HepG2 (cell line): ENCODE measurements at regions not wholly inside any gene's neighbourhood (a gene's known extent, or its start where the extent isn't known, plus 50 kb on each side); places are given as distances from the start of the nearest gene placed in this dataset.

ENCODE experiments used
- ATAC-seq: fragments of 200-7000 bp; cut with Tn5 transposase; 3 replicates; pipeline ENCODE4 v1.9.1; 2020; ENCODE audit warnings: mild to moderate bottlenecking, moderate library complexity
- BruUV-seq: library from RNA; stranded (reverse); fragments of 400-500 nt; replicated peaks from 2 replicates; lab custom pipeline; 2021; lab: Mats Ljungman, UMichigan
- CTCF ChIA-PET: fragments of 300-600 bp; formaldehyde crosslinking; extraction: SDS; loops from one replicate; lab custom pipeline; 2021; ENCODE audit warnings: low total read pairs, inconsistent platforms, low intra/inter-chr PET ratio; lab: Yijun Ruan, JAX
- POLR2A ChIA-PET: fragments of 350-600 bp; sonication (Branson Sonifier 250); formaldehyde crosslinking; loops from one replicate; lab custom pipeline; 2020; ENCODE audit warnings: antibody characterized with exemption, inconsistent platforms; lab: Yijun Ruan, JAX
- DNase-seq: peaks from one replicate; pipeline ENCODE4 v3.0.0-alpha.2; 2015; ENCODE audit warnings: low spot score
- FAIRE-seq: peaks from 3 replicates; lab custom pipeline; 2011; peaks lifted over from hg19 to GRCh38; lab: Jason Lieb, UNC
- H2AFZ ChIP-seq: one replicate; pipeline ENCODE4 v1.6.1; 2011; ENCODE audit warnings: low read length, inconsistent platforms
- H3K27ac ChIP-seq: fragments of 300-600 bp; 3 replicates; pipeline ENCODE4 v1.8.0; 2011; ENCODE audit warnings: mixed run types, mild to moderate bottlenecking, mixed read lengths, low read length, inconsistent platforms; ENCODE audit not compliant: insufficient read depth; ENCODE audit errors: extremely low read length
- H3K27me3 ChIP-seq, 2 experiments: fragments of 200-600 bp in 1 of 2; 2 replicates in 1 of 2; 3 replicates in 1 of 2; pipeline versions ENCODE4 v1.6.0 to v1.8.0; 2011; ENCODE audit warnings: low read length in 2 of 2, mild to moderate bottlenecking in 2 of 2, moderate library complexity in 2 of 2, inconsistent platforms in 1 of 2; ENCODE audit not compliant: insufficient read depth in 2 of 2, control insufficient read depth in 1 of 2
- H3K36me3 ChIP-seq, 2 experiments: fragments of 200-600 bp in 1 of 2; replicated peaks in 1 of 2; 2 replicates in 1 of 2; 3 replicates in 1 of 2; pipeline versions ENCODE4 v1.5.1 to v1.8.0; 2011; ENCODE audit warnings: low read length in 2 of 2, inconsistent platforms in 1 of 2; ENCODE audit not compliant: insufficient read depth in 2 of 2, control insufficient read depth in 1 of 2
- H3K4me1 ChIP-seq: 2 replicates; pipeline ENCODE4 v1.5.1; 2012; ENCODE audit warnings: low read length, inconsistent platforms; ENCODE audit not compliant: insufficient read depth
- H3K4me2 ChIP-seq: 2 replicates; pipeline ENCODE4 v1.6.0; 2011; ENCODE audit warnings: low read depth, low read length, inconsistent platforms
- H3K4me3 ChIP-seq, 3 experiments: fragments of 200-600 bp in 1 of 3; sonication (generic), shearing (Covaris generic) in 1 of 3; replicated peaks in 1 of 3; 2 replicates each; pipeline ENCODE4 v1.5.1; 2011 to 2016; ENCODE audit warnings: low read length in 3 of 3, inconsistent platforms in 2 of 3, low read depth in 2 of 3, mild to moderate bottlenecking in 2 of 3, control low read depth in 1 of 3, mixed read lengths in 1 of 3; ENCODE audit not compliant: insufficient read depth in 1 of 3
- H3K79me2 ChIP-seq: one replicate; pipeline ENCODE4 v1.6.1; 2011; ENCODE audit warnings: low read length, inconsistent platforms; ENCODE audit not compliant: insufficient read depth
- H3K9ac ChIP-seq: 2 replicates; pipeline ENCODE4 v1.6.0; 2011; ENCODE audit warnings: mild to moderate bottlenecking, low read depth, low read length, inconsistent platforms; ENCODE audit not compliant: insufficient read depth
- H3K9me3 ChIP-seq: 2 replicates; pipeline ENCODE4 v1.5.1; 2012; ENCODE audit warnings: mild to moderate bottlenecking, low read length
- H4K20me1 ChIP-seq: 2 replicates; pipeline ENCODE4 v1.6.0; 2011; ENCODE audit warnings: inconsistent platforms, mild to moderate bottlenecking, low read length, moderate library complexity; ENCODE audit not compliant: insufficient read depth
- ELF1 ChIP-seq: sonication (generic); formaldehyde crosslinking; IDR thresholded peaks from 2 replicates; pipeline ENCODE4 v1.4.0; 2020; ENCODE audit warnings: missing genetic modification reagents
- PPARG ChIP-seq: conservative IDR thresholded peaks from 2 replicates; pipeline ENCODE4 v1.6.1; 2016; ENCODE audit warnings: missing biosample characterization, missing genetic modification reagents
- WGBS: methylation state at CpG from one replicate; pipeline ENCODE4 v1.1.6; 2017; ENCODE audit warnings: low lambda C conversion rate; 5-methylcytosine and 5-hydroxymethylcytosine counted together
- in situ Hi-C: cut with HindIII; loops from 2 replicates; pipeline ENCODE4 v1.10.0; 2017; ENCODE audit warnings: low pct_unique_long_range_greater_than_20kb; ENCODE audit not compliant: extremely low pct_ligation_motif_present
- intact Hi-C: fragments of 100-400 bp; cut with micrococcal nuclease; formaldehyde crosslinking; loops from one replicate; pipeline ENCODE4 v1.10.0; 2022; ENCODE audit not compliant: unreplicated experiment
- TF ChIP-seq, protein P1 (sequence below): sonication (generic); formaldehyde crosslinking; IDR thresholded peaks from 2 replicates; pipeline ENCODE4 v1.8.0; 2022; ENCODE audit warnings: low read depth, missing genetic modification reagents
- TF ChIP-seq, protein P2 (sequence below): sonication (generic); formaldehyde crosslinking; IDR thresholded peaks from 2 replicates; pipeline ENCODE4 v1.5.0; 2020; ENCODE audit warnings: mild to moderate bottlenecking, missing genetic modification reagents, moderate library complexity

DNA sequence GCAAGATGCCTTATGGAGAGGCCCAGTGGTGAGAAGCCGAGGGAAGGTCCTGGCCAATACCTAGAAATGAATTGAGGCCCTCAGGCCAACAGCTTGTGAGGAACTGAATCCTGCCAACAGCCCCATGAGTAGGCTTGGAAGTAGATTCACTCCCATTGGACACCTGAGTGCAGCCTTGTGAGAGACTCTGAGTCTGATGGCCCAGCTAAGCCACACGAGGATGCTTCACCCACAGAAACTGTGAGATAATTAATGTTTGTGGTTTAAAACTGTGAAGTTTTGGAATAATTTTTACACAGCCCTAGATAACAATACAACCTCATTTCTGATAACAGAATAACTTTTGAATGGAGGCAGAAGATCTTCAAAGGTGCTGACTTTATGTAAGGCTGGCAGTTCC lies 65.9 kb upstream of the DAP start (continued):
- TF ChIP-seq, protein P1, sequence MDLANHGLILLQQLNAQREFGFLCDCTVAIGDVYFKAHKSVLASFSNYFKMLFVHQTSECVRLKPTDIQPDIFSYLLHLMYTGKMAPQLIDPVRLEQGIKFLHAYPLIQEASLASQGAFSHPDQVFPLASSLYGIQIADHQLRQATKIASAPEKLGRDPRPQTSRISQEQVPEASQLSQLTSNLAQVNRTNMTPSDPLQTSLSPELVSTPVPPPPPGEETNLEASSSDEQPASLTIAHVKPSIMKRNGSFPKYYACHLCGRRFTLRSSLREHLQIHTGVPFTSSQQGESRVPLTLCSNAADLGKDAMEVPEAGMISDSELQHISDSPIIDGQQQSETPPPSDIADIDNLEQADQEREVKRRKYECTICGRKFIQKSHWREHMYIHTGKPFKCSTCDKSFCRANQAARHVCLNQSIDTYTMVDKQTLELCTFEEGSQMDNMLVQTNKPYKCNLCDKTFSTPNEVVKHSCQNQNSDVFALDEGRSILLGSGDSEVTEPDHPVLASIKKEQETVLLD (CRISPR knock-in tag) = no peak
- TF ChIP-seq ELF1 = no peak

DNA sequence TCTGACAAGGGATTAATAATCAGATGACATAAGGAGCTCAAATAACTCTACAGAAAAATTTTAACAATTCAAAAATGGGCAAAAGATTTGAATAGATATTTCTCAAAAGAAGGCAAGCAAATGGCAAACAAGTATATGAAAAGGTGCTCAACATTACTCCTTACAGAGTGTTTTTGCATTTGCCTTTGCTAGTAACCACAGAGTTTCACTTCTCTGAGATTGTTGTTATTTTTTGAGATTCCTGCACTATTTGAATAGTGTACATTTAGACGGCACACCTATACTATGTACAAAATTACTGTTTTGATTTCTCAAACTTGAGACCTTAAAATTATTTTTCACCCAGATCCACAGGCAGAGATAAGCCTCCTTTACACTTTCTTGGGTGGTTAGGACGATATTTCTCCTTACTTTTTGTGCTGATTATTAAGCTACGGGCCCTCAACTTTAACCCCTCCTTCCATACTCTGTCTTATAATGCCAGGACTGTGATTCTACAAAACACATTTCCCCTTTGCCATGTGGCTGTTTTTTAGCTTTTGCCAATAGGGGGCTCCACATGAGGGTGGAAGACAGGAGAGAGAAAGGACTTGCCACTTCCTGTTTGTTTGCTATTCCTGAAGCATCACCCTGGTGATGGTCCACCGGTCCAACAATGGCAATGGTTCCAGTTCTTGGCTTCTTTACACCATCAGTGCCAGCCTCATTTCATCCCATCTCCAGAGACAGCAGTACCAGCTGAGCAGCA lies 65.0 kb upstream of the DAP start:
- no peaks in the 10 kb centered on the region for H3K36me3 ChIP-seq
- intact Hi-C loops (no loop called here), in situ Hi-C loops (no loop called here)
- FAIRE-seq = no peak
- no TSS peak for BruUV-seq
- ATAC-seq = no peak
- no peak for DNase-seq
- H2AFZ ChIP-seq = no peak overlapping the region
- WGBS = 45% methylated on average over 4 of the region's 4 CpGs
- no peak overlapping the region for H3K4me3 ChIP-seq
- POLR2A ChIA-PET = no interaction called here
- TF ChIP-seq, protein P2, sequence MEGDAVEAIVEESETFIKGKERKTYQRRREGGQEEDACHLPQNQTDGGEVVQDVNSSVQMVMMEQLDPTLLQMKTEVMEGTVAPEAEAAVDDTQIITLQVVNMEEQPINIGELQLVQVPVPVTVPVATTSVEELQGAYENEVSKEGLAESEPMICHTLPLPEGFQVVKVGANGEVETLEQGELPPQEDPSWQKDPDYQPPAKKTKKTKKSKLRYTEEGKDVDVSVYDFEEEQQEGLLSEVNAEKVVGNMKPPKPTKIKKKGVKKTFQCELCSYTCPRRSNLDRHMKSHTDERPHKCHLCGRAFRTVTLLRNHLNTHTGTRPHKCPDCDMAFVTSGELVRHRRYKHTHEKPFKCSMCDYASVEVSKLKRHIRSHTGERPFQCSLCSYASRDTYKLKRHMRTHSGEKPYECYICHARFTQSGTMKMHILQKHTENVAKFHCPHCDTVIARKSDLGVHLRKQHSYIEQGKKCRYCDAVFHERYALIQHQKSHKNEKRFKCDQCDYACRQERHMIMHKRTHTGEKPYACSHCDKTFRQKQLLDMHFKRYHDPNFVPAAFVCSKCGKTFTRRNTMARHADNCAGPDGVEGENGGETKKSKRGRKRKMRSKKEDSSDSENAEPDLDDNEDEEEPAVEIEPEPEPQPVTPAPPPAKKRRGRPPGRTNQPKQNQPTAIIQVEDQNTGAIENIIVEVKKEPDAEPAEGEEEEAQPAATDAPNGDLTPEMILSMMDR (CRISPR knock-in tag) = peak; percentile 22; the same call in 1 of the 2 replicates
- TF ChIP-seq PPARG (CRISPR knock-in tag) = no peak
- H3K79me2 ChIP-seq = no peaks in the 10 kb centered on the region
- H3K4me1 ChIP-seq = peaks cover 11% of the 10 kb centered on the region; the same call in 1 of the 2 replicates
- no peak overlapping the region for H3K9ac ChIP-seq
- H3K4me2 ChIP-seq = no peak overlapping the region
- H3K27ac ChIP-seq = no peak overlapping the region
- CTCF ChIA-PET = no interaction called here
- no peaks in the 10 kb centered on the region for H3K9me3 ChIP-seq
- no peaks in the 10 kb centered on the region for H4K20me1 ChIP-seq
- no peaks in the 10 kb centered on the region for H3K27me3 ChIP-seq
